ENCODE measurements at regions not wholly inside any gene's neighbourhood (a gene's known extent, or its start where the extent isn't known, plus 50 kb on each side); places are given as distances from the start of the nearest gene placed in this dataset.

- no peak overlapping the region for H3K4me3 ChIP-seq (ENCODE audit: low read depth, low read length)
- in situ Hi-C loops (cut with HindIII; ENCODE audit: low sequenced_read_pairs), result no loop called here
- DNase-seq (ENCODE audit: low read depth), result no peak
- no peak for TF ChIP-seq CTCF (IDR thresholded peaks at IDR 0.05; ENCODE audit: low read depth, low read length, missing control alignments)
Measured at GRCh38 chr4:37538931-37539330, 147.2 kb downstream of the RELL1 start.

GRCh38 chr4:37537484-37537883 is 148.7 kb downstream of the RELL1 start:
- no peak for TF ChIP-seq CTCF (IDR thresholded peaks at IDR 0.05; ENCODE audit: low read depth, low read length, missing control alignments)
- in situ Hi-C loops (cut with HindIII; ENCODE audit: low sequenced_read_pairs), result no loop called here

GRCh38 chr4:37535872-37536271 is 150.3 kb downstream of the RELL1 start:
- DNase-seq (ENCODE audit: low read depth), result no peak
- in situ Hi-C loops (cut with HindIII; ENCODE audit: low sequenced_read_pairs), result no loop called here
- TF ChIP-seq CTCF (IDR thresholded peaks at IDR 0.05; ENCODE audit: low read depth, low read length, missing control alignments), result no peak
- no peak overlapping the region for H3K4me3 ChIP-seq (ENCODE audit: low read depth, low read length)

More at GRCh38 chr4:37537484-37537883, 148.7 kb downstream of the RELL1 start:
- H3K4me3 ChIP-seq (ENCODE audit: low read depth, low read length), result no peak overlapping the region
- no peak for DNase-seq (ENCODE audit: low read depth)

GRCh38 chr4:37533286-37534033 is 152.7 kb downstream of the RELL1 start:
- in situ Hi-C loops (cut with HindIII; ENCODE audit: low sequenced_read_pairs), result no loop called here
- DNase-seq (ENCODE audit: low read depth), result no peak
- no peak for TF ChIP-seq CTCF (IDR thresholded peaks at IDR 0.05; ENCODE audit: low read depth, low read length, missing control alignments)
- no peak overlapping the region for H3K4me3 ChIP-seq (ENCODE audit: low read depth, low read length)

GRCh38 chr4:37531151-37531550 is 155.0 kb downstream of the RELL1 start:
- in situ Hi-C loops (cut with HindIII; ENCODE audit: low sequenced_read_pairs), result no loop called here
- no peak overlapping the region for H3K4me3 ChIP-seq (ENCODE audit: low read depth, low read length)
- DNase-seq (ENCODE audit: low read depth), result no peak
- TF ChIP-seq CTCF (IDR thresholded peaks at IDR 0.05; ENCODE audit: low read depth, low read length, missing control alignments), result no peak

GRCh38 chr4:37530451-37530850 is 155.7 kb downstream of the RELL1 start:
- H3K4me3 ChIP-seq (ENCODE audit: low read depth, low read length), result no peak overlapping the region
- in situ Hi-C loops (cut with HindIII; ENCODE audit: low sequenced_read_pairs), result no loop called here
- DNase-seq (ENCODE audit: low read depth), result no peak
- TF ChIP-seq CTCF (IDR thresholded peaks at IDR 0.05; ENCODE audit: low read depth, low read length, missing control alignments), result no peak
